22Rv1 (cell line): ENCODE measurements at regions not wholly inside any gene's neighbourhood (a gene's known extent, or its start where the extent isn't known, plus 50 kb on each side); places are given as distances from the start of the nearest gene placed in this dataset.

Source experiments
- ZFX ChIP-seq: fragments of 450-650 bp; IDR thresholded peaks from 2 replicates; pipeline ENCODE4 v1.6.1; 2017; ENCODE audit warnings: antibody characterized with exemption, borderline replicate concordance
- TF ChIP-seq, protein P1 (sequence below): fragments of 450-650 bp; IDR thresholded peaks from 2 replicates; pipeline ENCODE4 v1.5.1; 2017; ENCODE audit warnings: mild to moderate bottlenecking

DNA sequence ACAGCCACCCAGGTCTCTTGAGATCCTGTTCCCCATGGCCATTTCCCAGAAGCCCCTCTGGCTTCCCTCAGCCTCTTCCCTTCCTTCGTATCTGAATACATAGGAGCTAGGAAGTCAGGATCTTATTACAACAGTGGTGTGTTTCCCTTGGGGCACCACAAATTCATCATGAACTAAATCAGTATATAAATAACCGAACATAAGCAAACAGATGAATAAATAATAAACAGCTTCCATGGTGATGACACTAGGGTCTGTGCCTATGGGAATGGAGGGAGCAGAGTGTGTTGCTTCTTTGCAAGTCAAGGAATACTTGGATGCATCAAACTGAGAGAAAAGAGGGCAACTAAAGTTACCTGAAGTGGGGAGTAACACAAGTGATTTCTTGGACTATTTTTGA, 527.6 kb downstream of the LMO7 start:
- TF ChIP-seq, protein P1, sequence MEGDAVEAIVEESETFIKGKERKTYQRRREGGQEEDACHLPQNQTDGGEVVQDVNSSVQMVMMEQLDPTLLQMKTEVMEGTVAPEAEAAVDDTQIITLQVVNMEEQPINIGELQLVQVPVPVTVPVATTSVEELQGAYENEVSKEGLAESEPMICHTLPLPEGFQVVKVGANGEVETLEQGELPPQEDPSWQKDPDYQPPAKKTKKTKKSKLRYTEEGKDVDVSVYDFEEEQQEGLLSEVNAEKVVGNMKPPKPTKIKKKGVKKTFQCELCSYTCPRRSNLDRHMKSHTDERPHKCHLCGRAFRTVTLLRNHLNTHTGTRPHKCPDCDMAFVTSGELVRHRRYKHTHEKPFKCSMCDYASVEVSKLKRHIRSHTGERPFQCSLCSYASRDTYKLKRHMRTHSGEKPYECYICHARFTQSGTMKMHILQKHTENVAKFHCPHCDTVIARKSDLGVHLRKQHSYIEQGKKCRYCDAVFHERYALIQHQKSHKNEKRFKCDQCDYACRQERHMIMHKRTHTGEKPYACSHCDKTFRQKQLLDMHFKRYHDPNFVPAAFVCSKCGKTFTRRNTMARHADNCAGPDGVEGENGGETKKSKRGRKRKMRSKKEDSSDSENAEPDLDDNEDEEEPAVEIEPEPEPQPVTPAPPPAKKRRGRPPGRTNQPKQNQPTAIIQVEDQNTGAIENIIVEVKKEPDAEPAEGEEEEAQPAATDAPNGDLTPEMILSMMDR: no peak
- no peak for TF ChIP-seq ZFX
